DOHH2 (cell line): ENCODE measurements at regions not wholly inside any gene's neighbourhood (a gene's known extent, or its start where the extent isn't known, plus 50 kb on each side); places are given as distances from the start of the nearest gene placed in this dataset.

Experiments used
- H3F3A ChIP-seq: fragments of 200-600 bp; sonication (generic), shearing (Covaris generic); 2 replicates; pipeline ENCODE4 v1.6.0; 2016; ENCODE audit warnings: antibody characterized with exemption, mild to moderate bottlenecking; ENCODE audit not compliant: control insufficient read depth, insufficient read depth
- H3K27ac ChIP-seq: fragments of 200-600 bp; sonication (generic); 2 replicates; pipeline ENCODE4 v1.5.1; 2014; ENCODE audit warnings: low read depth, mild to moderate bottlenecking, low read length, moderate library complexity
- H3K27me3 ChIP-seq: fragments of 200-600 bp; sonication (generic); 2 replicates; pipeline ENCODE4 v1.6.1; 2014; ENCODE audit warnings: mild to moderate bottlenecking, low read length, mixed read lengths; ENCODE audit not compliant: control insufficient read depth
- H3K36me3 ChIP-seq: fragments of 200-600 bp; sonication (generic); 2 replicates; pipeline ENCODE4 v1.6.1; 2014; ENCODE audit warnings: mild to moderate bottlenecking, low read length, moderate library complexity, mixed read lengths; ENCODE audit not compliant: control insufficient read depth
- H3K4me1 ChIP-seq: fragments of 200-600 bp; sonication (generic); 2 replicates; pipeline ENCODE4 v1.6.1; 2014; ENCODE audit warnings: mild to moderate bottlenecking, low read length, mixed read lengths; ENCODE audit not compliant: control insufficient read depth
- H3K4me2 ChIP-seq: fragments of 200-600 bp; sonication (generic); 2 replicates; pipeline ENCODE4 v1.6.0; 2014; ENCODE audit warnings: mild to moderate bottlenecking, low read length, moderate library complexity
- H3K4me3 ChIP-seq: fragments of 200-600 bp; sonication (generic); 2 replicates; pipeline ENCODE4 v1.5.1; 2014; ENCODE audit warnings: mild to moderate bottlenecking, low read length, mixed read lengths
- H3K79me2 ChIP-seq: fragments of 200-600 bp; sonication (generic); 2 replicates; pipeline ENCODE4 v1.6.1; 2014; ENCODE audit warnings: mild to moderate bottlenecking, low read length, mixed read lengths; ENCODE audit not compliant: control insufficient read depth
- H3K9me2 ChIP-seq: fragments of 200-600 bp; sonication (generic); replicated peaks from 2 replicates; pipeline ENCODE4 v1.6.1; 2014; ENCODE audit warnings: mild to moderate bottlenecking, low read length, mixed read lengths; ENCODE audit not compliant: control insufficient read depth
- H3K9me3 ChIP-seq: fragments of 200-600 bp; sonication (generic); 2 replicates; pipeline ENCODE4 v1.6.1; 2014; ENCODE audit warnings: antibody characterized with exemption, low read length, mixed read lengths; ENCODE audit not compliant: control insufficient read depth, insufficient read depth
- H4K20me1 ChIP-seq: fragments of 200-600 bp; sonication (generic); 2 replicates; pipeline ENCODE4 v1.6.0; 2014; ENCODE audit warnings: low read depth, mild to moderate bottlenecking, antibody characterized with exemption, low read length, moderate library complexity; ENCODE audit not compliant: control insufficient read depth, insufficient read depth
- EZH2phosphoT487 ChIP-seq: fragments of 200-600 bp; sonication (generic); IDR thresholded peaks from 2 replicates; pipeline ENCODE4 v1.6.1; 2017; ENCODE audit warnings: borderline replicate concordance, mild to moderate bottlenecking, antibody characterized with exemption, low read length, moderate library complexity, mixed read lengths
- TF ChIP-seq, protein P1 (sequence below): fragments of 200-600 bp; sonication (generic); IDR thresholded peaks from one replicate; pipeline ENCODE4 v1.5.1; 2014; ENCODE audit warnings: antibody characterized with exemption, mild to moderate bottlenecking, low read depth, low read length; ENCODE audit not compliant: poor library complexity, severe bottlenecking

DNA sequence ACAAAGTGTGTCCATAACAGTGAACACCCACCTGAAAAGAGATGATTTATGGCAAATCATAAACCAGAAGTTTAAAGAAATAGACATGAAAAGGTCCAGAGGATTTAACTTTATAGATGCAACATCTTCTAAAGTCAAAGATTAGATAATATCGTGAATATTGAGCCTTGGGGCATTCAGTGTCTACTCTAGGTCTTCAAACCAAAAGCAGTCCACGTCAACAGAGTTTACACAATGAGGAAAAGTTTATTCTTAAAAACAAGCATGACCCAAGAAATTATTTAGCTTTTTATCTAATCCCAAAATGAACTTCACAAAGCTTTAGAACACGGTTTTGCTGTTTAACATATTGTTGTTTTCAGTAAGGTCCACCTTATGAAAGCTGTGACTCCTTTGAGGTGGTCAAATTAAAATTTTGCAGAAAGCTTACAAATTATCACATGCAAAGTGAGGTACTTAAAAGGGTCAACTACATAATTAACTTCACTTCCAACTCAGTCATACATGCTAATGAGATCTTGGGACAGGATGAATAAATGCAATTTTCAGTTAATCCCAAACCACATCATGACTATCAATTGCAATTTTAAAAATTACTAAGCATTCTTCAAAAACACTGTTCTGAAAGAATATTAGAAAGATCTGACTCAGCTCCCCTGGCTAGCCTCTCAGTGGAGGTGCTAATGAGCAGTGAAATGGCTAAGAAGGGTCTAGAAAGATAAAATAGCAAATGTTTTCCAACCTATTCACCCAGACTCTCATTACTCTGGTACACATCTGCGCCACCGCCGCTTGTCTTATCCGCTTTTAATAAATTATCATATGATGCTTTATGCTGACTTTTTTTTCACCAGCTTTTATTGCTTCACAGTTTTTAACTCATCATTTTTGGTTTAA lies 92.4 kb upstream of the WDR17 start:
- no peak for TF ChIP-seq EZH2phosphoT487
- TF ChIP-seq, protein P1, sequence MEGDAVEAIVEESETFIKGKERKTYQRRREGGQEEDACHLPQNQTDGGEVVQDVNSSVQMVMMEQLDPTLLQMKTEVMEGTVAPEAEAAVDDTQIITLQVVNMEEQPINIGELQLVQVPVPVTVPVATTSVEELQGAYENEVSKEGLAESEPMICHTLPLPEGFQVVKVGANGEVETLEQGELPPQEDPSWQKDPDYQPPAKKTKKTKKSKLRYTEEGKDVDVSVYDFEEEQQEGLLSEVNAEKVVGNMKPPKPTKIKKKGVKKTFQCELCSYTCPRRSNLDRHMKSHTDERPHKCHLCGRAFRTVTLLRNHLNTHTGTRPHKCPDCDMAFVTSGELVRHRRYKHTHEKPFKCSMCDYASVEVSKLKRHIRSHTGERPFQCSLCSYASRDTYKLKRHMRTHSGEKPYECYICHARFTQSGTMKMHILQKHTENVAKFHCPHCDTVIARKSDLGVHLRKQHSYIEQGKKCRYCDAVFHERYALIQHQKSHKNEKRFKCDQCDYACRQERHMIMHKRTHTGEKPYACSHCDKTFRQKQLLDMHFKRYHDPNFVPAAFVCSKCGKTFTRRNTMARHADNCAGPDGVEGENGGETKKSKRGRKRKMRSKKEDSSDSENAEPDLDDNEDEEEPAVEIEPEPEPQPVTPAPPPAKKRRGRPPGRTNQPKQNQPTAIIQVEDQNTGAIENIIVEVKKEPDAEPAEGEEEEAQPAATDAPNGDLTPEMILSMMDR: no peak

DNA sequence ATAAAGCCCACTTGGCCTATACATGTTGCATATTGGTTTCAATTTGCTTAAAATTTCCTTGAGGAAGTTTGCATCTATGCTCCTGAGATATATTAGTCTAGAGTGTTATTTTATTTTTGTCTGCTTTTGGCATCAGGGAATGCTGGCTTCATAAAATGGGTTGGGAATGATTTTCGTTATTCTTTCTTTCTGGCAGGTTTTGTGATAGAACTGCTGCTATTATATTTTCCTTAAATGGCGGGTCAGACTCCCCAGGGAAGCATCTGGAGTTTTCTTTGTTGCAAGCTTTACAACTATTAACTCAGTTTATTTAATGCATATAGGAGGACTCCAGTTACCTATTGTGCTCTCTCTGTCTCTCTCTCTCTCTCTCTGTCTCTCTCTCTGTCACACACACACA lies 82.0 kb upstream of the WDR17 start:
- Histone ChIP-seq H3K4me2 (no peak overlapping the region), H3F3A (no peaks in the 10 kb centered on the region), H3K27me3 (no peaks in the 10 kb centered on the region), H4K20me1 (no peaks in the 10 kb centered on the region), H3K9me3 (no peaks in the 10 kb centered on the region), H3K4me1 (no peaks in the 10 kb centered on the region), H3K27ac (no peak overlapping the region), H3K79me2 (no peaks in the 10 kb centered on the region), H3K9me2 (no peaks in the 10 kb centered on the region), H3K4me3 (no peak overlapping the region), H3K36me3 (no peaks in the 10 kb centered on the region)
- TF ChIP-seq, protein P1: no peak
- no peak for TF ChIP-seq EZH2phosphoT487

More for the DNA sequence above, 92.4 kb upstream of the WDR17 start:
- Histone ChIP-seq H3K9me3 (peaks cover 3% of the 10 kb centered on the region; the same call in 1 of the 2 replicates), H3K9me2 (no peaks in the 10 kb centered on the region), H3K4me1 (no peaks in the 10 kb centered on the region), H3K79me2 (no peaks in the 10 kb centered on the region), H3F3A (no peaks in the 10 kb centered on the region), H3K27ac (no peak overlapping the region), H4K20me1 (no peaks in the 10 kb centered on the region), H3K4me2 (no peak overlapping the region), H3K36me3 (no peaks in the 10 kb centered on the region), H3K27me3 (no peaks in the 10 kb centered on the region), H3K4me3 (no peak overlapping the region)

DNA sequence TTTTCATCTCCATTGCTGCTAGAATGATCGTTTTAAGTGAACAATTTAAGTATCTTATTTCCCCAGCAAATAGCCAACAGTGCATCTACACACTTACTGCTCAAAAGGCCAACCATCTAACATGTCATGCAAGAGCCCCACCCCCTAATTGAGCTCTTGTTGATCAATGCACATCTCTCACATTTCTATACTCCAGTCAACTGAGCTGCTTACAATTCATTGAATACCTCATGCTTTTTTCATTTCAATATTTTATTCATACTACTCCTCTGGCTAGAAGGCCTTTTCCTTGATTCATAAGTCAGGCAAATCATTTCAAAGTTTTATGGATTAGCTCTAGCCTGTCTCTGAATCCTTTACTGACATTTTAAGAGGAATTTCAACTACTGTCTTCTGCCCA lies 79.0 kb upstream of the WDR17 start:
- no peak overlapping the region for H3K27ac ChIP-seq
- no peaks in the 10 kb centered on the region for H3F3A ChIP-seq
- H3K4me3 ChIP-seq: no peak overlapping the region
- no peak overlapping the region for H3K4me2 ChIP-seq
- H4K20me1 ChIP-seq: no peaks in the 10 kb centered on the region
- no peaks in the 10 kb centered on the region for H3K9me2 ChIP-seq
- no peaks in the 10 kb centered on the region for H3K4me1 ChIP-seq
- no peaks in the 10 kb centered on the region for H3K79me2 ChIP-seq
- TF ChIP-seq EZH2phosphoT487: no peak
- TF ChIP-seq, protein P1: no peak
- no peaks in the 10 kb centered on the region for H3K9me3 ChIP-seq
- no peaks in the 10 kb centered on the region for H3K36me3 ChIP-seq
- H3K27me3 ChIP-seq: no peaks in the 10 kb centered on the region
